SK-N-SH (cell line): ENCODE measurements at regions not wholly inside any gene's neighbourhood (a gene's known extent, or its start where the extent isn't known, plus 50 kb on each side); places are given as distances from the start of the nearest gene placed in this dataset.

Source experiments
- CTCF ChIA-PET: fragments of 300-600, 350-600 bp; formaldehyde crosslinking; extraction: SDS; loops from one replicate; lab custom pipeline; 2021; lab: Yijun Ruan, JAX
- POLR2A ChIA-PET: fragments of 350-600 bp; sonication (Branson Sonifier 250); formaldehyde crosslinking; extraction: SDS; loops from one replicate; lab custom pipeline; 2020; ENCODE audit warnings: antibody characterized with exemption, inconsistent platforms; lab: Yijun Ruan, JAX
- DNase-seq: peaks from one replicate; pipeline ENCODE4 v3.0.0; 2012
- H2AFZ ChIP-seq: fragments of 200-600 bp; sonication (generic); 2 replicates; pipeline ENCODE4 v1.8.1; 2016; ENCODE audit warnings: antibody characterized with exemption, mild to moderate bottlenecking, low read depth
- H3F3A ChIP-seq: fragments of 200-600 bp; sonication (generic); replicated peaks from 2 replicates; pipeline ENCODE3; 2016; ENCODE audit warnings: antibody characterized with exemption, mild to moderate bottlenecking; ENCODE audit not compliant: insufficient read depth
- H3K27ac ChIP-seq, 2 experiments: fragments of 200-500 bp in 1 of 2; fragments of 200-600 bp in 1 of 2; sonication (Bioruptor generic) in 1 of 2; sonication (generic), shearing (Covaris generic) in 1 of 2; 2 replicates each; pipeline versions ENCODE4 v1.5.1 to v1.6.1; 2014 to 2016; ENCODE audit warnings: low read depth in 2 of 2, inconsistent platforms in 1 of 2, low read length in 1 of 2, mild to moderate bottlenecking in 1 of 2, mixed read lengths in 1 of 2
- H3K27me3 ChIP-seq: fragments of 200-600 bp; sonication (generic), shearing (Covaris generic); 2 replicates; pipeline ENCODE4 v1.6.1; 2016; ENCODE audit warnings: mixed run types; ENCODE audit not compliant: insufficient read depth
- H3K36me3 ChIP-seq, 2 experiments: fragments of 200-500 bp in 1 of 2; fragments of 200-600 bp in 1 of 2; sonication (Bioruptor generic) in 1 of 2; sonication (generic) in 1 of 2; replicated peaks in 1 of 2; 2 replicates each; pipeline versions ENCODE3 to v1.5.1; 2014 to 2016; ENCODE audit warnings: low read length in 1 of 2, mild to moderate bottlenecking in 1 of 2; ENCODE audit not compliant: insufficient read depth in 2 of 2, control insufficient read depth in 1 of 2
- H3K4me1 ChIP-seq, 2 experiments: fragments of 200-500 bp in 1 of 2; fragments of 200-600 bp in 1 of 2; sonication (Bioruptor generic) in 1 of 2; sonication (generic), shearing (Covaris generic) in 1 of 2; 2 replicates each; pipeline versions ENCODE4 v1.5.1 to v1.6.1; 2014 to 2016; ENCODE audit warnings: low read depth in 1 of 2, low read length in 1 of 2, mixed run types in 1 of 2; ENCODE audit not compliant: insufficient read depth in 2 of 2, control insufficient read depth in 1 of 2
- H3K4me2 ChIP-seq: fragments of 200-600 bp; sonication (generic), shearing (Covaris generic); 2 replicates; pipeline ENCODE4 v1.6.1; 2017; ENCODE audit warnings: mixed run types
- H3K4me3 ChIP-seq, 2 experiments: fragments of 200-500 bp in 1 of 2; fragments of 200-600 bp in 1 of 2; sonication (Bioruptor generic) in 1 of 2; sonication (generic), shearing (Covaris generic) in 1 of 2; 2 replicates each; pipeline versions ENCODE4 v1.5.1 to v1.8.1; 2014 to 2016; ENCODE audit warnings: low read depth in 2 of 2, inconsistent platforms in 1 of 2, low read length in 1 of 2, mild to moderate bottlenecking in 1 of 2, mixed read lengths in 1 of 2, moderate library complexity in 1 of 2
- H3K79me2 ChIP-seq: fragments of 200-600 bp; sonication (generic); 2 replicates; pipeline ENCODE4 v1.8.1; 2017; ENCODE audit warnings: mild to moderate bottlenecking; ENCODE audit not compliant: insufficient read depth
- H3K9ac ChIP-seq: fragments of 200-600 bp; sonication (generic); 2 replicates; pipeline ENCODE4 v1.6.1; 2017; ENCODE audit warnings: mixed run types
- H3K9me2 ChIP-seq: fragments of 200-600 bp; sonication (generic); 2 replicates; pipeline ENCODE4 v1.6.1; 2017; ENCODE audit warnings: mixed run types
- H3K9me3 ChIP-seq: fragments of 200-600 bp; sonication (generic); 2 replicates; pipeline ENCODE4 v1.6.1; 2017; ENCODE audit warnings: mixed run types, mild to moderate bottlenecking, moderate library complexity
- H4K20me1 ChIP-seq: fragments of 200-600 bp; sonication (generic); 2 replicates; pipeline ENCODE4 v1.6.1; 2017; ENCODE audit warnings: mild to moderate bottlenecking, mixed run types; ENCODE audit not compliant: insufficient read depth
- EP300 ChIP-seq, 2 experiments: IDR thresholded peaks; 2 replicates each; pipeline versions ENCODE4 v1.4.0 to v1.6.1; 2012; ENCODE audit warnings: borderline replicate concordance in 1 of 2, low read depth in 1 of 2, low read length in 1 of 2
- FOSL2 ChIP-seq: IDR thresholded peaks from 2 replicates; pipeline ENCODE4 v1.4.0; 2012; ENCODE audit warnings: low read depth, mild to moderate bottlenecking, moderate library complexity, borderline replicate concordance
- GABPA ChIP-seq: IDR thresholded peaks from 2 replicates; pipeline ENCODE4 v1.4.0; 2012; ENCODE audit warnings: low read depth, mild to moderate bottlenecking
- IRF3 ChIP-seq: fragments of 150-350 bp; IDR thresholded peaks from 2 replicates; pipeline ENCODE4 v1.6.1; 2016; ENCODE audit warnings: mild to moderate bottlenecking, low read depth, low read length
- JUND ChIP-seq: IDR thresholded peaks from 2 replicates; pipeline ENCODE4 v1.4.0; 2012
- MXI1 ChIP-seq: IDR thresholded peaks from 2 replicates; pipeline ENCODE4 v1.6.1; 2012; ENCODE audit warnings: mild to moderate bottlenecking, low read depth, low read length, improper control_type of control experiment
- NRF1 ChIP-seq: IDR thresholded peaks from 2 replicates; pipeline ENCODE4 v1.6.1; 2012; ENCODE audit warnings: low read depth, mild to moderate bottlenecking, low read length
- RAD21 ChIP-seq: IDR thresholded peaks from 2 replicates; pipeline ENCODE4 v1.6.1; 2012; ENCODE audit warnings: mild to moderate bottlenecking, low read length
- TAF1 ChIP-seq: IDR thresholded peaks from 2 replicates; pipeline ENCODE4 v1.6.1; 2012; ENCODE audit warnings: low read depth, mild to moderate bottlenecking, low read length, moderate library complexity, borderline replicate concordance
- TEAD4 ChIP-seq: IDR thresholded peaks from 2 replicates; pipeline ENCODE4 v1.4.0; 2012; ENCODE audit warnings: mild to moderate bottlenecking, borderline replicate concordance; ENCODE audit not compliant: insufficient read depth
- USF1 ChIP-seq: IDR thresholded peaks from 2 replicates; pipeline ENCODE4 v1.4.0; 2012; ENCODE audit warnings: low read depth, borderline replicate concordance
- WGBS: methylation state at CpG from one replicate; pipeline ENCODE4 v1.1.6; 2017; ENCODE audit warnings: low lambda C conversion rate; 5-methylcytosine and 5-hydroxymethylcytosine counted together

DNA sequence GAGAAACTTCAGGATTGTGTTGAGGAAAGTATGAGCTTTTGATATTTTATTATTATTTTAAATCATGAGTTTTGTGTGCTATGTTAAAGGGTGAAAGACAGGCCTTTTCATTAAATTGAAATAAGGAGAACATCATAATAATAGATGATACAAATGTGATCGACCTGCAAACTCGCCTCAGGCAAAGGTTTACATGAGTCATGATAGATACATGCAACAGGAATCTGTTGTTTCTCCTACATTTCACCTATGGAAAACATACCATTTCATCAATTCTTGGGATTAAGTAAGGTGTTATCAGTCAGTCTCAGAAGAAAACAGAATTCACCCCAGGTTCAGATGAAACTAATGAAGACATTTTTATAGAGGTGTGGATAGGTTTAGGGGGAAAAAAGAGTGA is 1992.5 kb upstream of the PIK3C3 start:
- H3K9me2 ChIP-seq: no peaks in the 10 kb centered on the region
- no peaks in the 10 kb centered on the region for H4K20me1 ChIP-seq
- H3F3A ChIP-seq: no peaks in the 10 kb centered on the region
- H3K9me3 ChIP-seq: no peaks in the 10 kb centered on the region
- H3K27me3 ChIP-seq: no peaks in the 10 kb centered on the region
- ChIA-PET CTCF (no interaction called here), POLR2A (no interaction called here)
- H2AFZ ChIP-seq: no peak overlapping the region
- no peak overlapping the region for H3K9ac ChIP-seq
- H3K36me3 ChIP-seq: no peaks in the 10 kb centered on the region
- no peak for DNase-seq
- no peak overlapping the region for H3K4me2 ChIP-seq
- H3K4me1 ChIP-seq: no peaks in the 10 kb centered on the region
- H3K79me2 ChIP-seq: no peaks in the 10 kb centered on the region
- WGBS: 50% methylated on average over 2 of the region's 2 CpGs
- TF ChIP-seq TAF1 (no peak), TEAD4 (no peak), JUND (no peak), MXI1 (no peak), RAD21 (no peak)
- TF ChIP-seq, all 33 proteins: peak for 0
- no peak overlapping the region for H3K27ac ChIP-seq
- H3K4me3 ChIP-seq: no peak overlapping the region

DNA sequence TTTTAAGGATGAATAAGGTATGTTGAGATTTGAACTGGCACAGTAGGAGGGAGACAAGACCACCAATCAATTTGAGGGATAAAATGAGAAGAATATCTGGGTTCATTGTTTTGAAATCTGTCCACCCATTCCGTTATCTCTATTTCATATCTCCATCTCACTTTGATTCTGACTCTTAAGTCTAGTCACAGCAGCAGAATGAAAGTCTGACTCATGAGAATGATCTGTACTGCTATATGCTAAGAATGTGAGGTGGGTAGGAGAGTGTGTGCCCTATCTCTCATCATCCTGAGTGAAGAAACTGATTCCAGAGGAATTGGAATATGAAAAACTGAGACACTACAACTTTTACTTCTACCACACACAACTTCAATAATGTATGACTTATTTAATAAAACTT is 1994.5 kb upstream of the PIK3C3 start:
- Histone ChIP-seq H3K79me2 (no peaks in the 10 kb centered on the region), H3F3A (no peaks in the 10 kb centered on the region), H3K9me3 (no peaks in the 10 kb centered on the region), H2AFZ (no peak overlapping the region), H3K36me3 (no peaks in the 10 kb centered on the region), H4K20me1 (no peaks in the 10 kb centered on the region), H3K4me1 (no peaks in the 10 kb centered on the region), H3K4me2 (no peak overlapping the region), H3K9ac (no peak overlapping the region), H3K9me2 (no peaks in the 10 kb centered on the region), H3K27me3 (no peaks in the 10 kb centered on the region), H3K4me3 (no peak overlapping the region), H3K27ac (no peak overlapping the region)
- POLR2A ChIA-PET: no interaction called here
- WGBS: 39% methylated on average over 1 of the region's 1 CpG
- no peak for DNase-seq
- TF ChIP-seq USF1 (no peak), NRF1 (no peak), IRF3 (no peak), TEAD4 (peak; percentile 26; the same call in 1 of the 2 replicates), TAF1 (no peak), JUND (peak; percentile 19; the same call in 1 of the 2 replicates), FOSL2 (peak; percentile 25; the same call in 1 of the 2 replicates), EP300 (IDR thresholded peaks at IDR 0.05; ENCODE audit: borderline replicate concordance in 1 of 2, low read depth in 1 of 2, low read length in 1 of 2) (0 out of 4 replicates have a peak, but pooled peaks of 1 of the 2 experiments have one; percentile 7), GABPA (no peak)
- CTCF ChIA-PET: no interaction called here
